ENCODE measurements at regions not wholly inside any gene's neighbourhood (a gene's known extent, or its start where the extent isn't known, plus 50 kb on each side); places are given as distances from the start of the nearest gene placed in this dataset.

DNA sequence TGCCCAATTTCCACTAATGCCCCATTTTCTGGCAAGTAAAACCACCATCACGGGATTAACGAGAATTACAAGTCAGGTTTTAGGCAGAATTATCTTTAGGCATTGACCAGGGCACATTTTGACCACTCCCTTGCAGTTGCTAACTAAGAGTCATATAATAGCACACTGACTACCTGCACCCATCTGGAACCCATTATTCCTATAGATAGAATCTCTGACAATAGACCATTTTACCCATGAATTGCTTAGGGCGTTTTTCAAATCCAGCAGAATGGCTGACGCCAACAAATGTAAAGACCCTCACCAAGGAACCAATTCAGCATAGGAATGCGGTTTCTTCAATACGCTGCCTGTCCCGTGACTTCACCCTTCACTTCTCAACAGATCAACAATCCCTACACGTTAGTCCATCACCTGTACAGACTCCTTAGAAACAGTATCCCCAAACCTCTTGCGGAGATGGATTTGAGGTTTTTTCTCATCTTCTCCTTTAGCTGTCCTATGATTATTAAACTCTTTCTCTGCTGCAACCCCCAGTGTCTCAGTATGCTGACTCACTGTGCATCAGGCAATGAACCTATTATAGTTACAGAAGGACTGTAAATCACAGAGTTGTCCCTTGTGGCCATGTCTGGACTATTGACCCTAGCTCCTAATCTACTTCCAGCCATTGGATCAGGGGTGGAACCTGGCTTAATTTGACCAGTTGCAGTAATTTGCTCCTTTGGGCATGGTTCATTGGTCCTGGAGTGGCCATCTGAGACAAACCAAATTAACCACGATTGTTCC, 177.3 kb upstream of the PLXNC1 start:
- H3K36me3 ChIP-seq: no peaks in the 10 kb centered on the region
- H3K27ac ChIP-seq: no peak overlapping the region
- DNase-seq (no peak), ATAC-seq (no peak)
- no peak overlapping the region for H3K4me3 ChIP-seq
- no peaks in the 10 kb centered on the region for H3K4me1 ChIP-seq
- no peaks in the 10 kb centered on the region for H3K27me3 ChIP-seq (ENCODE audit: low read depth)
- intact Hi-C loops (cut with DNase I): no loop called here
- TF ChIP-seq, protein P1, sequence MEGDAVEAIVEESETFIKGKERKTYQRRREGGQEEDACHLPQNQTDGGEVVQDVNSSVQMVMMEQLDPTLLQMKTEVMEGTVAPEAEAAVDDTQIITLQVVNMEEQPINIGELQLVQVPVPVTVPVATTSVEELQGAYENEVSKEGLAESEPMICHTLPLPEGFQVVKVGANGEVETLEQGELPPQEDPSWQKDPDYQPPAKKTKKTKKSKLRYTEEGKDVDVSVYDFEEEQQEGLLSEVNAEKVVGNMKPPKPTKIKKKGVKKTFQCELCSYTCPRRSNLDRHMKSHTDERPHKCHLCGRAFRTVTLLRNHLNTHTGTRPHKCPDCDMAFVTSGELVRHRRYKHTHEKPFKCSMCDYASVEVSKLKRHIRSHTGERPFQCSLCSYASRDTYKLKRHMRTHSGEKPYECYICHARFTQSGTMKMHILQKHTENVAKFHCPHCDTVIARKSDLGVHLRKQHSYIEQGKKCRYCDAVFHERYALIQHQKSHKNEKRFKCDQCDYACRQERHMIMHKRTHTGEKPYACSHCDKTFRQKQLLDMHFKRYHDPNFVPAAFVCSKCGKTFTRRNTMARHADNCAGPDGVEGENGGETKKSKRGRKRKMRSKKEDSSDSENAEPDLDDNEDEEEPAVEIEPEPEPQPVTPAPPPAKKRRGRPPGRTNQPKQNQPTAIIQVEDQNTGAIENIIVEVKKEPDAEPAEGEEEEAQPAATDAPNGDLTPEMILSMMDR (IDR thresholded peaks at IDR 0.05): no peak
- no peaks in the 10 kb centered on the region for H3K9me3 ChIP-seq

GRCh38 chr12:93972411-93973208, 175.8 kb upstream of the PLXNC1 start:
- H3K27ac ChIP-seq: no peak overlapping the region
- peak; percentile 34 to 64 for ATAC-seq

DNA sequence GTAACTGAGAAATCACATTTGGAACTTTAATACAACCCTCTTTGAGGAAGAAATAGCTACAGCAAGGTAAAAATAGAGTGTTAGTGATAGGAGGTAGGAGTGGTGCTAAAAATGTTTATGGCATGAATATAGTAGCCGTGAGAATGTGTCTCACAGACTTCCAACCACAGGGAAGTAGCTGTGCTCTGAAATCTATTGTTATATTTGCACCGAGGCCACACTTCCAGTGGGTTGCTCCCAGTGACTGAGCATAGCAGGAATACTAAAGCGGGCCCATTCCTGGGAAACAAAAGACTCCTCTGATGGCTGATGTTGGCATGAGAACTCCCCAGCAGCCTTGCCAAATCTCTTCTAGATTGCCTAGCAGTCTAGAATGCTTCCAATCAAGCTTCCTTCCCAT, 174.1 kb upstream of the PLXNC1 start:
- Histone ChIP-seq H3K27ac (no peak overlapping the region), H3K27me3 (ENCODE audit: low read depth) (no peaks in the 10 kb centered on the region), H3K9me3 (no peaks in the 10 kb centered on the region), H3K36me3 (no peaks in the 10 kb centered on the region), H3K4me1 (peaks cover 8% of the 10 kb centered on the region), H3K4me3 (no peak overlapping the region)
- intact Hi-C loops (cut with DNase I): no loop called here
- ATAC-seq (no peak), DNase-seq (no peak)
- TF ChIP-seq, protein P1 (IDR thresholded peaks at IDR 0.05): no peak

More at GRCh38 chr12:93972411-93973208, 175.8 kb upstream of the PLXNC1 start:
- Histone ChIP-seq H3K4me3 (no peak overlapping the region), H3K4me1 (no peaks in the 10 kb centered on the region), H3K27me3 (ENCODE audit: low read depth) (no peaks in the 10 kb centered on the region), H3K9me3 (no peaks in the 10 kb centered on the region), H3K36me3 (no peaks in the 10 kb centered on the region)
- DNase-seq: no peak
- intact Hi-C loops (cut with DNase I): no loop called here
- TF ChIP-seq, protein P1 (IDR thresholded peaks at IDR 0.05): no peak

DNA sequence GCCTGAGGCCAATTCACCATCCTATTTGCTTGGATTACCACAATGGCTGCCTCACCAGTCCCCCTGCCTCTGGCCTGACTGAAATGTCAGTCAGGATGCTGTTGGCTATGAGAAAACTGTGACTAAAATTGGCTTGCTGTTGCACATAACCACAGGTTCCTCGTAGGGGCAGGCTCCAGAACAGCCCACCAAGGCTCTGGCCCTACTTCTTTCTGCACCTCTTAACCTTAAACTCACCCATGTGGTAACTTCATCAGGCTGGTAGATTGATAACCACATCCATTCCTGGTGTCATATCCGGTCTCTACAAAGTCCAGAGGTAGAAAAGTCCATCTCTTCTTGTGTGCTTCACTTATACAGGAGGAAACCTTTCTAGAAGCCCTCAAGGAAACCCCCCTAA, 172.4 kb upstream of the PLXNC1 start:
- intact Hi-C loops (cut with DNase I): no loop called here
- Histone ChIP-seq H3K36me3 (no peaks in the 10 kb centered on the region), H3K27ac (no peak overlapping the region), H3K4me1 (peaks cover 8% of the 10 kb centered on the region), H3K9me3 (no peaks in the 10 kb centered on the region), H3K4me3 (no peak overlapping the region), H3K27me3 (ENCODE audit: low read depth) (no peaks in the 10 kb centered on the region)
- ATAC-seq (no peak), DNase-seq (no peak)
- TF ChIP-seq, protein P1 (IDR thresholded peaks at IDR 0.05): no peak

GRCh38 chr12:93977081-93977480, 171.3 kb upstream of the PLXNC1 start:
- Histone ChIP-seq H3K27ac (no peak overlapping the region), H3K4me1 (peaks cover 8% of the 10 kb centered on the region), H3K36me3 (no peaks in the 10 kb centered on the region), H3K9me3 (no peaks in the 10 kb centered on the region), H3K4me3 (no peak overlapping the region), H3K27me3 (ENCODE audit: low read depth) (no peaks in the 10 kb centered on the region)
- DNase-seq: no peak
- intact Hi-C loops (cut with DNase I): no loop called here
- TF ChIP-seq, protein P1 (IDR thresholded peaks at IDR 0.05): no peak
- no peak for ATAC-seq
